Skin of body (tissue), 1 donor: ENCODE measurements at regions not wholly inside any gene's neighbourhood (a gene's known extent, or its start where the extent isn't known, plus 50 kb on each side); places are given as distances from the start of the nearest gene placed in this dataset.
"Not testable (repeated sequence)": the region's sequence is repeated elsewhere in the genome, so short reads cannot be mapped to it uniquely, and the experiment has no call there.

Experiments used
- DNase-seq: peaks from one replicate; lab custom pipeline; 2025; lab: John Stamatoyannopoulos, UW

DNA sequence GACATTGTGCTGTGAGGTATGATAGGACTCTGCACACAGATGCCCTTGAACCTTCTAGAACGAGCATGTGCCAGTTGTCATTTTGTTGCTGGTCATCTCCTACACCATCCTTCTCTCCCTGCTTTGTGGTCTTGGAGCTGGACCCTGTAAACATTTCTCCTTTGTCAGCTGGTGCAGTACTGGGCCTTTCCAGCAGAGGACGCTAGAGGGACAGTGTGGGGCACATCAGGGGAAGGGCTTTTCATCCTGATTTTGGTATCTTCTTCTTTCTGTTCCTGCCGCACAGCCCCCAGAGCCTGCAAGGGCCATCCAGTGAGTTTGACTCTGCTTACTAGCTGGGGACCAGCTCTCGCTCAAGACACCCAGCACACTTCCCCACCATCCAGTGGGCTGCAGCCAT, 484.6 kb downstream of the AACS start:
- DNase-seq: no peak

DNA sequence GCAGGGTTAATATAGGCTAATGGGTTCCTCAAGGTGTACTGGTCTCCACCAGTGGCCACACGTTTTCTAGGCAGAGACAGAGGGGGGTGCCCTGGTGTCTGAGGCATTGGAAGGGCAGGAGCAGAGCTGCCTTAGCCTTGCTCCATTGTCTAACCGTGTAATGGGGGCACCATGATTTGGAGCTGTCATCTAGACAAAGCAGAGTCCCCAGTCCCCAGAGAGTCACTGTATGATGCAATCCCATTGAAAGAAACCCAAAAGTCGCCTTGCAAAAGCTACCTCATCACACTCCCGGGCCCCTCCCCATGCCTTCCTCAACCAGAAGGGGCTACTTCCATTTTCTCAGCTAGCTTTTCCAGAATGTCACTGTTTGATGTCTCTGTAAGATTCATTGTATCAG, 487.1 kb downstream of the AACS start:
- DNase-seq: no peak

DNA sequence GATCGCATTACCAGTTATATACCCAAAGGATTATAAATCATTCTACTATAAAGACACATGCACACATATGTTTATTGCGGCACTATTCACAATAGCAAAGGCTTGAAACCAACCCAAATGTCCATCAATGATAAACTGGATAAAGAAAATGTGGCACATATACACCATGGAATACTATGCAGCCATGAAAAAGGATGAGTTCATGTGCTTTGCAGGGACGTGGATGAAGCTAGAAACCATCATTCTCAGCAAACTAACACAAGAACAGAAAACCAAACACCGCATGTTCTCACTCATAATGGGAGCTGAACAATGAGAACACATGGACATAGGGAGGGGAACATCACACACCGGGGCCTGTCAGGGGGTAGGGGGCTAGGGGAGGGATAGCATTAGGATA, 495.8 kb downstream of the AACS start:
- DNase-seq: not testable (repeated sequence)

GRCh38 chr12:125564753-125565152, 499.5 kb downstream of the AACS start:
- DNase-seq: no peak

- no peak for DNase-seq
Observed at GRCh38 chr12:125567581-125567980, 502.3 kb downstream of the AACS start.

GRCh38 chr12:125568306-125568705, 503.1 kb downstream of the AACS start:
- DNase-seq: no peak

GRCh38 chr12:125573271-125573670, 508.0 kb downstream of the AACS start:
- no peak for DNase-seq

DNA sequence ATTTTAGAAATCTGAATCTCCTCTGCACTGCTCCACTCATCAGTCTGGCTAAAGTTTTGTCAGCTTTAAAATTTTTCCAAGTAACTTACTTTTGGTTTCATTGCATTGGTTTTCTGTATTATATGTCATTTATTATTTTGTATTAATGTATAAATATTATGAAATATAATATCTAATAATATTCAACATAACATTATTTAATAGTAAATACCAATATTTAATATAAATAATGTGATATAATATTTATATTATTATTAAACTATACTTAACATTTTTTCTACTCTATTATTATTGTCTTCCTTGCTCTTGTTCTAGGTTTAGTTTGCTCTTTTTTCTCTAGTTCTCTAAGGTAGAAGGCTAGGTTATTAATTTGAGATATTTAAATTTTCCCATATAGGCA, 512.1 kb downstream of the AACS start:
- no peak for DNase-seq

- DNase-seq: no peak
Observed at GRCh38 chr12:125579916-125580315, 514.7 kb downstream of the AACS start.

DNA sequence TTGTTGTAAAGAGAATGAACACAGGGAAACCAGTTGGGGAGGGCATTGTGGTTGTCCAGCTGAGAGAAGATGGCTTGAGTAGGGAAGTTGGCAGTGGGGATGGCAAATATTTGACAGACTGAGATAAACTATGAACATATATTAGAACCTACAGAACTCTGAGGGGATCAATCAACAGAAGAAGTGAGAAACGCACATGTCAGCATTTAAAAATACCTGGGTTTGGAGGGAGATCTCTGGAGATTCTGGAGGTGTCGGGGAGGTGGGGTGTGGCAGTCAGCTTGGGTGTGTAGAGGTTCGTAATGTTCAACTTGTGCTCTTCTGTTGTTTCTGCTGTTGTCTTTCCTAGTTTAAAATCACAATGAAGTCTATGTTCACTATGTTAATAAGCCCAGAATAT, 517.8 kb downstream of the AACS start:
- DNase-seq: no peak

DNA sequence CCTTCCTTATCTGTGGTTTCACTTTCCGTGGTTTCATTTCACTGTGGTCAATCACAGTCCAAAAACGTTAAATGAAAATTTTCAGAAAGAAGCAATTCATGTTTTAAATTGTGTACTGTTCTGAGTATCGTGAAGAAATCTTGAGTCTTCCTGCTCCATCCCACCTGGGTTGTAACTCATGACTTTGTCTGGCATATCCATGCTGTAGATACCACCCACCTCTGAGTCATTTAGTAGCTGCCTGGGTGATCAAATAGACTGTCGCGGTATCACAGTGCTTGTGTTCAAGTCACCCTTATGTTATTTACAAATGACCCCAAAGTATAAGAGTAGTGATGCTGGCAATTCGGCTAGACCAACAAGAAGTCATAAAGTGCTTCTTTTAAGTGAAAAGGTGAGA, 521.2 kb downstream of the AACS start:
- no peak for DNase-seq

DNA sequence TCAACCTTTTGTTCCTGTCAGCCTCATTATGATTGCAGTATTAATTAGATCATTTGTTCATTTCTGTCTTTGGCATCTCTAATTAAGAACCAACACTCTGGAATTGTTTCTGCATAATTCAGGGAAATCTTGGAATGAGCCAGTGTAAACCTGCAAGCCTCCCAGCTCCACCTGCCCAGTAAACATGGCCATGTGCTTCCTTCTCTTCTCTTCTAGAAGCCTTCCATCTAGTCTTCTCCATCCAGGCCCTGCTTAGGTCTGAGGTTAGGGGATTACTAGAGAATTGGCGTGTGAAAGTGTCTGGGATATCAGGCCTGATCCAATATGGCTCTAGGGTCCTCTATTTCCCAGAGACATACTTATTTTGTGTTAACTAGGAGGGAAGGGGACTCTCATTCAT, 528.0 kb downstream of the AACS start:
- no peak for DNase-seq

- no peak for DNase-seq
Observed at GRCh38 chr12:125604976-125605375, 539.7 kb downstream of the AACS start.

DNA sequence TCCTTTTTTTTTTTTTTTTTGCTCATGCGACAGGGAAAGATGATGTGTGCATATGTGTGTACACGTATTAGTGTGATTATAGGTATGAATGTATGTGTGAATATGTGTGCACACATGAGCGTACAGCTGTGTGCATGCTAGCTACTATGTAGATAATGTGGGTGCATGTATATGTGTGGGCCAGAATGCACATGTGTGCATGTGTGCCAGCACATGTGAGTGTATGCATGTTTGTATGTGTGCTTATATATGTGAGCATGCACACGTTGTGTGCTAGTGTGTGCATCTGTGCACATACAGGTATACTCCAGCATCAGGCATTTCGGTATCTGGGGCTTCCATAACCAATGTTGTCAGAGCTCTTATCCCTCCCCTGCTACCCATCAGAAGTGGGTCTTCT, 541.1 kb downstream of the AACS start:
- DNase-seq: no peak

DNA sequence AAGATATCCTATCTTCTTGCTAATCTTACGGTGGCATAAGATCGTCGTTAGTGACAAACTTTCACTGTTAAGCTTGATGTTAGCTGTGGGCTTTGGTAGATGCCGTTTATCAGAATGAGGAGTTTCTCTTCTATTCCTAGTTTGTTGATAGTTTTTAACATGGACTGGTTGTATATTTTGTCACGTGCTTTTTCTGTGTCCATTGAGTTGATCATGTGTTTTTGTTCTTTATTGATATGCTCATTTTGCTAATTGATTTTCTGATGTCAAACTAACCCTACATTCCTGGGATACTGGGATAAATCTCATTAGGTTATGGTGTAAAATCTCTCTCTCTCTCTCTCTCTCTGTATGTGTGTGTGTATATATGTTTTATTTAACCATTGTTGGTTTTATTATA, 545.1 kb downstream of the AACS start:
- no peak for DNase-seq

GRCh38 chr12:125610971-125611370, 545.7 kb downstream of the AACS start:
- DNase-seq: no peak

- no peak for DNase-seq
Observed at GRCh38 chr12:125614058-125614457, 548.8 kb downstream of the AACS start.

- DNase-seq: no peak
Observed at GRCh38 chr12:125619723-125620122, 554.5 kb downstream of the AACS start.

GRCh38 chr12:125633686-125634085, 568.5 kb downstream of the AACS start:
- DNase-seq: no peak

DNA sequence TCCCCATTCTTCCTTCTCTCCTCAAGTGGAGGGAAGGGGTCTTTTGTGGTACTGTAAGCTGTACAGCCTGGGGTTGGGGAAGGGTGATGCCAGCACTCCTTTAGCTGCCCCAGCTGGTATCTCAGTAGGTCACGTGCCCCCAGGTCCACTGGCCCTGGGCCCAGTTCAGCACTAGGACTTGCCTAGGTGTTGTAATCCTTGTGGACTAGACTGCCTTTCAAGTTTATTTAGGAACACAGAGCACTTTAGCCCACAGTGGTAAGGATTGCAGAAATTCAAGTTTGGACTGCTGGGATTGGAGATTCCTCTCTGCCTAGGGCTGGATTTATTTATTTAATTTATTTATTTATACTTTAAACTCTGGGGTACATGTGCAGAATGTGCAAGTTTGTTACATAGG, 569.6 kb downstream of the AACS start:
- no peak for DNase-seq

GRCh38 chr12:125639826-125640225, 574.6 kb downstream of the AACS start:
- DNase-seq: no peak

DNA sequence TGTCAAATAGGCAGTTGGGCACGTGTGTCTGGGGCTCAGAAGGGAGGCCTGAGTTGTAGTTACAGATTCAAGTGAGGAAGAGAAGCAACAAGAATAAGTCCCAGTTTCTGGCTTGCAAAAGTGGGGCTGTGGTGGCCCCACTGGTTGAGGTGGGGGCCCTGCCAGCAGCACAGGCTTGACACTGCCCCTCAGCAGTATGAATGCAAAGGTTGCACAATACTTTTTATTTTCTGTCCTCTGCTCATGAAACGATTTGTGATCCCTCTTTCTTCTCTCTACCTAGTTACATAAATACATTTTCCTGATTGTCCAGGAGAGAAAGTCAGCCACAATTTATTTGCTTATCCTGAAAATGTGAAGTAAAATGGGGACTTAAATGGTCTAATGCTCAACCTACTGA, 577.8 kb downstream of the AACS start:
- DNase-seq: no peak

DNA sequence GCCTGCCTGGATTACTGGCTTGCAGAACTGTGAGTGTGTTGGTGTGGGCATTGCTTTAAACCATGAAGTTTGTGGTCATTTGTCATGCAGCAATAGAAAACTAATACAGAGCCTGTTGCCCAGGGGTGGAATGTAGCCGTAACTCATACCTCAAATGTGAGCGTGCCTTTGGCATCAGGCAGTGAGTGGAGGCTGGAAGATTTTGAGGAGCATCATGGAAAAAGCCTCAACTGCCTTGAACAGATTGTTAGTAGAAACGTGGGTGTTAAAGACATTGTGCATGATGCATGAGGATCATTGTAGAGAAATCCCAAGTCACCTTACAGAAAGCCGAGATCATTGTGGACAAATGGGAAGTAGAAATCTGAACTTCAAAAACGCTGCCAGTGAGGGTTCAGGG, 580.5 kb downstream of the AACS start:
- no peak for DNase-seq

- no peak for DNase-seq
Observed at GRCh38 chr12:125650587-125650986, 585.4 kb downstream of the AACS start.

- DNase-seq: no peak
Observed at GRCh38 chr12:125651625-125652024, 586.4 kb downstream of the AACS start.
